Endodermal cell (in vitro differentiated cells): ENCODE measurements at regions not wholly inside any gene's neighbourhood (a gene's known extent, or its start where the extent isn't known, plus 50 kb on each side); places are given as distances from the start of the nearest gene placed in this dataset.

Source experiments
- DNase-seq: peaks from one replicate; pipeline ENCODE4 v3.0.0-alpha.2; 2017
- H3K27ac ChIP-seq: 2 replicates; pipeline ENCODE4 v1.5.1; 2013; ENCODE audit warnings: mild to moderate bottlenecking, low read depth, low read length, moderate library complexity
- H3K27me3 ChIP-seq: 2 replicates; pipeline ENCODE4 v1.6.1; 2013; ENCODE audit warnings: mild to moderate bottlenecking, low read length, moderate library complexity; ENCODE audit not compliant: insufficient read depth, control insufficient read depth, poor library complexity, severe bottlenecking
- H3K36me3 ChIP-seq: 2 replicates; pipeline ENCODE4 v1.7.0; 2013; ENCODE audit warnings: mild to moderate bottlenecking, low read length, moderate library complexity; ENCODE audit not compliant: control insufficient read depth, insufficient read depth
- H3K4me1 ChIP-seq: one replicate; pipeline ENCODE4 v1.7.0; 2013; ENCODE audit warnings: low read length; ENCODE audit not compliant: control insufficient read depth, insufficient read depth
- H3K4me3 ChIP-seq: 2 replicates; pipeline ENCODE4 v1.5.1; 2013; ENCODE audit warnings: mild to moderate bottlenecking, low read length, moderate library complexity
- H3K9ac ChIP-seq: 2 replicates; pipeline ENCODE4 v1.6.1; 2013; ENCODE audit warnings: mild to moderate bottlenecking, low read length, moderate library complexity; ENCODE audit not compliant: poor library complexity, severe bottlenecking; ENCODE audit errors: extremely low read depth
- H3K9me3 ChIP-seq: 2 replicates; pipeline ENCODE4 v1.6.1; 2013; ENCODE audit warnings: mild to moderate bottlenecking, low read length, moderate library complexity; ENCODE audit not compliant: control insufficient read depth
- H3K27ac Mint-ChIP-seq: 2 replicates; pipeline ENCODE4 v1.8.0; 2020; ENCODE audit warnings: mixed read lengths
- H3K27me3 Mint-ChIP-seq: 2 replicates; pipeline ENCODE4 v1.8.0; 2021; ENCODE audit warnings: mild to moderate bottlenecking, mixed read lengths; ENCODE audit not compliant: insufficient read depth
- H3K36me3 Mint-ChIP-seq: 2 replicates; pipeline ENCODE4 v1.8.0; 2020; ENCODE audit warnings: low read depth, mixed read lengths
- H3K4me1 Mint-ChIP-seq: 2 replicates; pipeline ENCODE4 v1.8.0; 2020; ENCODE audit warnings: mixed read lengths
- H3K4me3 Mint-ChIP-seq: 2 replicates; pipeline ENCODE4 v1.8.0; 2020; ENCODE audit warnings: mild to moderate bottlenecking, moderate library complexity, mixed read lengths
- H3K9me3 Mint-ChIP-seq: 2 replicates; pipeline ENCODE4 v1.8.0; 2020; ENCODE audit warnings: mild to moderate bottlenecking, mixed read lengths
- WGBS, 2 experiments: methylation state at CpG; one replicate each; pipeline versions ENCODE4 v1.1.5 to v1.1.7; 2013; ENCODE audit warnings: missing lambda C conversion rate in 2 of 2, mixed read lengths in 1 of 2; ENCODE audit not compliant: insufficient coverage in 1 of 2, insufficient read length in 1 of 2; 5-methylcytosine and 5-hydroxymethylcytosine counted together
- TF ChIP-seq, protein P1 (sequence below): fragments of 200-600 bp; sonication (generic); conservative IDR thresholded peaks from 2 replicates; pipeline ENCODE4 v1.5.0; 2021; ENCODE audit warnings: antibody characterized with exemption, mild to moderate bottlenecking

GRCh38 chr9:124135813-124136365 lies 121.9 kb upstream of the NEK6 start:
- Mint-ChIP-seq H3K4me1 (no peaks in the 10 kb centered on the region), H3K4me3 (no peak overlapping the region), H3K27me3 (no peaks in the 10 kb centered on the region), H3K36me3 (no peaks in the 10 kb centered on the region), H3K9me3 (no peaks in the 10 kb centered on the region), H3K27ac (no peak overlapping the region)
- Histone ChIP-seq H3K4me3 (no peak overlapping the region), H3K4me1 (no peaks in the 10 kb centered on the region), H3K36me3 (no peaks in the 10 kb centered on the region), H3K27me3 (no peaks in the 10 kb centered on the region), H3K9ac (no peak overlapping the region), H3K9me3 (no peaks in the 10 kb centered on the region), H3K27ac (no peak overlapping the region)
- TF ChIP-seq, protein P1, sequence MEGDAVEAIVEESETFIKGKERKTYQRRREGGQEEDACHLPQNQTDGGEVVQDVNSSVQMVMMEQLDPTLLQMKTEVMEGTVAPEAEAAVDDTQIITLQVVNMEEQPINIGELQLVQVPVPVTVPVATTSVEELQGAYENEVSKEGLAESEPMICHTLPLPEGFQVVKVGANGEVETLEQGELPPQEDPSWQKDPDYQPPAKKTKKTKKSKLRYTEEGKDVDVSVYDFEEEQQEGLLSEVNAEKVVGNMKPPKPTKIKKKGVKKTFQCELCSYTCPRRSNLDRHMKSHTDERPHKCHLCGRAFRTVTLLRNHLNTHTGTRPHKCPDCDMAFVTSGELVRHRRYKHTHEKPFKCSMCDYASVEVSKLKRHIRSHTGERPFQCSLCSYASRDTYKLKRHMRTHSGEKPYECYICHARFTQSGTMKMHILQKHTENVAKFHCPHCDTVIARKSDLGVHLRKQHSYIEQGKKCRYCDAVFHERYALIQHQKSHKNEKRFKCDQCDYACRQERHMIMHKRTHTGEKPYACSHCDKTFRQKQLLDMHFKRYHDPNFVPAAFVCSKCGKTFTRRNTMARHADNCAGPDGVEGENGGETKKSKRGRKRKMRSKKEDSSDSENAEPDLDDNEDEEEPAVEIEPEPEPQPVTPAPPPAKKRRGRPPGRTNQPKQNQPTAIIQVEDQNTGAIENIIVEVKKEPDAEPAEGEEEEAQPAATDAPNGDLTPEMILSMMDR = no peak
- 85 to 86% methylated on average over 1 of the region's 1 CpG for WGBS, 2 experiments
- DNase-seq = no peak

GRCh38 chr9:124137009-124137943 lies 120.5 kb upstream of the NEK6 start:
- Mint-ChIP-seq H3K9me3 (no peaks in the 10 kb centered on the region), H3K27me3 (no peaks in the 10 kb centered on the region), H3K4me3 (no peak overlapping the region), H3K27ac (no peak overlapping the region), H3K36me3 (no peaks in the 10 kb centered on the region), H3K4me1 (no peaks in the 10 kb centered on the region)
- H3K4me1 ChIP-seq = no peaks in the 10 kb centered on the region
- H3K27me3 ChIP-seq = no peaks in the 10 kb centered on the region
- H3K4me3 ChIP-seq = no peak overlapping the region
- no peaks in the 10 kb centered on the region for H3K36me3 ChIP-seq
- H3K9ac ChIP-seq = no peak overlapping the region
- H3K27ac ChIP-seq = no peak overlapping the region
- TF ChIP-seq, protein P1 = no peak
- DNase-seq = no peak
- WGBS, 2 experiments = 91 to 92% methylated on average over 8 to 16 of the region's 16 CpGs
- no peaks in the 10 kb centered on the region for H3K9me3 ChIP-seq

GRCh38 chr9:124137944-124138335 lies 119.8 kb upstream of the NEK6 start:
- H3K9ac ChIP-seq = no peak overlapping the region
- Mint-ChIP-seq H3K27ac (no peak overlapping the region), H3K9me3 (no peaks in the 10 kb centered on the region), H3K4me3 (no peak overlapping the region), H3K36me3 (no peaks in the 10 kb centered on the region), H3K4me1 (peaks cover under 1% of the 10 kb centered on the region), H3K27me3 (no peaks in the 10 kb centered on the region)
- no peaks in the 10 kb centered on the region for H3K9me3 ChIP-seq
- WGBS, 2 experiments = 92 to 96% methylated on average over 3 of the region's 3 CpGs
- no peaks in the 10 kb centered on the region for H3K36me3 ChIP-seq
- TF ChIP-seq, protein P1 = no peak
- H3K27me3 ChIP-seq = no peaks in the 10 kb centered on the region
- H3K4me3 ChIP-seq = no peak overlapping the region
- DNase-seq = no peak
- H3K4me1 ChIP-seq = no peaks in the 10 kb centered on the region
- no peak overlapping the region for H3K27ac ChIP-seq
